A204.1 (cell line): ENCODE measurements at regions not wholly inside any gene's neighbourhood (a gene's known extent, or its start where the extent isn't known, plus 50 kb on each side); places are given as distances from the start of the nearest gene placed in this dataset.
"Not testable (repeated sequence)": the region's sequence is repeated elsewhere in the genome, so short reads cannot be mapped to it uniquely, and the experiment has no call there.

Experiments
- FAIRE-seq: peaks from 2 replicates; lab custom pipeline; 2012; peaks lifted over from hg19 to GRCh38; lab: Jason Lieb, UNC

- no peak for FAIRE-seq
Measured at GRCh38 chr7:109772161-109772560, 1202.5 kb downstream of the DNAJB9 start.

- no peak for FAIRE-seq
Measured at GRCh38 chr7:109782806-109783205, 1213.1 kb downstream of the DNAJB9 start.

GRCh38 chr7:109806548-109806947 is 1236.9 kb downstream of the DNAJB9 start:
- FAIRE-seq = no peak

GRCh38 chr7:109821156-109821555 is 1251.5 kb downstream of the DNAJB9 start:
- FAIRE-seq = no peak

- FAIRE-seq = no peak
Measured at GRCh38 chr7:109834851-109835250, 1256.1 kb upstream of the LRRN3 start.

GRCh38 chr7:109835577-109835976 is 1255.3 kb upstream of the LRRN3 start:
- FAIRE-seq = peak; percentile 40

GRCh38 chr7:109836016-109836415 is 1254.9 kb upstream of the LRRN3 start:
- FAIRE-seq = no peak

GRCh38 chr7:109842386-109842785 is 1248.5 kb upstream of the LRRN3 start:
- FAIRE-seq = no peak

- FAIRE-seq = peak; percentile 89
Measured at GRCh38 chr7:109844362-109844761, 1246.6 kb upstream of the LRRN3 start.

GRCh38 chr7:109864230-109864629 is 1226.7 kb upstream of the LRRN3 start:
- FAIRE-seq = no peak

GRCh38 chr7:109868215-109868860 is 1222.6 kb upstream of the LRRN3 start:
- no peak for FAIRE-seq

GRCh38 chr7:109873296-109873695 is 1217.6 kb upstream of the LRRN3 start:
- no peak for FAIRE-seq

- no peak for FAIRE-seq
Measured at GRCh38 chr7:109879287-109879828, 1211.6 kb upstream of the LRRN3 start.

GRCh38 chr7:109890622-109891021 is 1200.3 kb upstream of the LRRN3 start:
- FAIRE-seq = peak; percentile 9

GRCh38 chr7:109893231-109893630 is 1197.7 kb upstream of the LRRN3 start:
- FAIRE-seq = peak; percentile 9

GRCh38 chr7:109895536-109895935 is 1195.4 kb upstream of the LRRN3 start:
- no peak for FAIRE-seq

- no peak for FAIRE-seq
Measured at GRCh38 chr7:109901926-109902325, 1189.0 kb upstream of the LRRN3 start.

GRCh38 chr7:109905368-109906065 is 1185.4 kb upstream of the LRRN3 start:
- FAIRE-seq = not testable (repeated sequence)

GRCh38 chr7:109915670-109916069 is 1175.3 kb upstream of the LRRN3 start:
- FAIRE-seq = no peak

GRCh38 chr7:109926738-109927137 is 1164.2 kb upstream of the LRRN3 start:
- FAIRE-seq = no peak

GRCh38 chr7:109930049-109930448 is 1160.9 kb upstream of the LRRN3 start:
- no peak for FAIRE-seq

GRCh38 chr7:109939207-109939606 is 1151.7 kb upstream of the LRRN3 start:
- no peak for FAIRE-seq

- FAIRE-seq = no peak
Measured at GRCh38 chr7:109945820-109946518, 1145.0 kb upstream of the LRRN3 start.
